Esophagus muscularis mucosa (tissue), 4 donors: ENCODE measurements at regions not wholly inside any gene's neighbourhood (a gene's known extent, or its start where the extent isn't known, plus 50 kb on each side); places are given as distances from the start of the nearest gene placed in this dataset.

Experiments used
- DNase-seq: peaks from one replicate; pipeline ENCODE4 v3.0.0-alpha.2; 2017; ENCODE audit errors: extremely low spot score
- H3K27ac ChIP-seq, 4 donors: fragments of 200-600 bp; sonication (generic); replicated peaks in 1 of 4; 1 replicate in 3 of 4; 2 replicates in 1 of 4; pipeline ENCODE4 v1.5.1; 2016 to 2019; ENCODE audit warnings: mild to moderate bottlenecking in 1 of 4
- H3K27me3 ChIP-seq, 4 donors: fragments of 200-600 bp; sonication (generic); one replicate each; pipeline versions ENCODE4 v1.5.1 to v1.6.0; 2016 to 2019
- H3K36me3 ChIP-seq, 4 donors: fragments of 200-600 bp; sonication (generic); one replicate each; pipeline ENCODE4 v1.5.1; 2016 to 2019
- H3K4me1 ChIP-seq, 4 donors: fragments of 200-600 bp; sonication (generic); one replicate each; pipeline ENCODE4 v1.5.1; 2016 to 2019
- H3K4me3 ChIP-seq, 4 donors: fragments of 200-600 bp; sonication (generic); 1 replicate in 2 of 4; 2 replicates in 2 of 4; pipeline ENCODE4 v1.5.1; 2016 to 2019; ENCODE audit warnings: mild to moderate bottlenecking in 4 of 4, moderate library complexity in 1 of 4
- H3K9me3 ChIP-seq, 4 donors: fragments of 200-600 bp; sonication (generic); 1 replicate in 3 of 4; 2 replicates in 1 of 4; pipeline ENCODE4 v1.5.1; 2016 to 2019
- EP300 ChIP-seq: sonication (generic); formaldehyde crosslinking; IDR thresholded peaks from one replicate; pipeline ENCODE4 v1.6.1; 2017; ENCODE audit warnings: antibody characterized with exemption
- POLR2A ChIP-seq: fragments of 450-650 bp; IDR thresholded peaks from one replicate; pipeline ENCODE4 v1.6.1; 2017; ENCODE audit warnings: antibody characterized with exemption, moderate library complexity, mild to moderate bottlenecking, low read depth
- POLR2AphosphoS5 ChIP-seq, 2 donors: sonication (generic); formaldehyde crosslinking; IDR thresholded peaks; one replicate each; pipeline ENCODE4 v1.6.1; 2017; ENCODE audit warnings: antibody characterized with exemption in 2 of 2
- WGBS: methylation state at CpG from one replicate; pipeline ENCODE4 v1.1.5; 2018; 5-methylcytosine and 5-hydroxymethylcytosine counted together
- intact Hi-C: fragments of 100-400 bp; cut with DNase I; formaldehyde crosslinking; loops from one replicate; pipeline ENCODE4 v1.15.1; 2023
- TF ChIP-seq, protein P1 (sequence below), 3 experiments: fragments of 200-600 bp in 2 of 3; fragments of 450-650 bp in 1 of 3; sonication (generic) in 2 of 3; IDR thresholded peaks; one replicate each; pipeline ENCODE4 v1.5.1; 2017 to 2019; ENCODE audit warnings: antibody characterized with exemption in 3 of 3, mild to moderate bottlenecking in 2 of 3, moderate library complexity in 1 of 3

DNA sequence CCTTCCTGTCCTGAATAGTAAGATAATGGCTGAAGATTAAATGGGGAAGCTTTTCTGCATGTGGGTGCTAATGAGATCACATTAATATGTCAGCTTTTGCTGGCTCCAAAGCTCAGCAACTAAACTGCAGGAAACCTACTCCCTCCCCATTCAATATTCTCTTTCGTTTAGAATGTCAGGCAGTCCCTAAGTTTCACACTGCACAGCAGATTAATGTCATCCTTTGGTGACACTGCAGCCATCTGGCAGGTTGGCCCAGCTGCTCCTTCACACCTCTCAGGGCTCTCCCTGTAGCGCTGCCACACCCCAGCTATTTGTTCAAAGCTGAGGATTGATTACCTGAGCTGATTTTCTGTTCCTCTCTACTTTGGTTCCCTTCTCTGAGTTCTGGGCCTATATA is 110.5 kb downstream of the KDR start:
- intact Hi-C loops: no loop called here
- WGBS: 62% methylated on average over 2 of the region's 2 CpGs
- no peak for DNase-seq
- Histone ChIP-seq H3K27ac (no peak overlapping the region), H3K36me3 (no peaks in the 10 kb centered on the region), H3K4me3 (no peak overlapping the region), H3K27me3 (no peaks in the 10 kb centered on the region), H3K9me3 (no peaks in the 10 kb centered on the region), H3K4me1 (peaks cover 0 to 42% (median 21%) of the 10 kb centered on the region in 4 donors)
- TF ChIP-seq, protein P1, sequence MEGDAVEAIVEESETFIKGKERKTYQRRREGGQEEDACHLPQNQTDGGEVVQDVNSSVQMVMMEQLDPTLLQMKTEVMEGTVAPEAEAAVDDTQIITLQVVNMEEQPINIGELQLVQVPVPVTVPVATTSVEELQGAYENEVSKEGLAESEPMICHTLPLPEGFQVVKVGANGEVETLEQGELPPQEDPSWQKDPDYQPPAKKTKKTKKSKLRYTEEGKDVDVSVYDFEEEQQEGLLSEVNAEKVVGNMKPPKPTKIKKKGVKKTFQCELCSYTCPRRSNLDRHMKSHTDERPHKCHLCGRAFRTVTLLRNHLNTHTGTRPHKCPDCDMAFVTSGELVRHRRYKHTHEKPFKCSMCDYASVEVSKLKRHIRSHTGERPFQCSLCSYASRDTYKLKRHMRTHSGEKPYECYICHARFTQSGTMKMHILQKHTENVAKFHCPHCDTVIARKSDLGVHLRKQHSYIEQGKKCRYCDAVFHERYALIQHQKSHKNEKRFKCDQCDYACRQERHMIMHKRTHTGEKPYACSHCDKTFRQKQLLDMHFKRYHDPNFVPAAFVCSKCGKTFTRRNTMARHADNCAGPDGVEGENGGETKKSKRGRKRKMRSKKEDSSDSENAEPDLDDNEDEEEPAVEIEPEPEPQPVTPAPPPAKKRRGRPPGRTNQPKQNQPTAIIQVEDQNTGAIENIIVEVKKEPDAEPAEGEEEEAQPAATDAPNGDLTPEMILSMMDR (IDR thresholded peaks at IDR 0.05): no peak
- no peak for TF ChIP-seq POLR2A
- TF ChIP-seq POLR2AphosphoS5 (IDR thresholded peaks at IDR 0.05): no peak
- no peak for TF ChIP-seq EP300

DNA sequence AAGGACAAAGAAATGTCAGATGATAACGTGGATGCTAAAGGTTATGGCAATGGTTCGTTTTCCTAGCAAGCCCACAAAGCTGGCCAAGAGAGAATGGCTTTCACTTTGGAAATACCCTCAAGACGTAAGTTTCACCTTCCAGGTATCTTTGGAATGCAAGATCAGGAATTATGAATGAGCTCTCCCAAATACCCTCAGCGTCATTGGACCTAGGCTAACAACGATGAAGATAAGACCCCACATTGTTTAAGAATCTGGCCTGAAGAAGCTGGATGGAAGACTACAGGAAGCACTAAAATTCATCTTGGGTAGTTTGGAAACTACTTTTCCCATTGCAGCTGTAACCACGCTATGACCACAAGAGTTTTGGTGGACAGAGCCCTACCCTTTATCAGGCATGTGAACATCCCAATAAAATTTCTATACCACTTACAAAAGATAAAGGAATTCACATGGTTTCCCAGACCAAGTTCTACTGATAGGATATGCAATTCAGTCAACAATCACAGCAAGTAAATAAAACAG is 111.9 kb downstream of the KDR start:
- WGBS: 80% methylated on average over 6 of the region's 6 CpGs

DNA sequence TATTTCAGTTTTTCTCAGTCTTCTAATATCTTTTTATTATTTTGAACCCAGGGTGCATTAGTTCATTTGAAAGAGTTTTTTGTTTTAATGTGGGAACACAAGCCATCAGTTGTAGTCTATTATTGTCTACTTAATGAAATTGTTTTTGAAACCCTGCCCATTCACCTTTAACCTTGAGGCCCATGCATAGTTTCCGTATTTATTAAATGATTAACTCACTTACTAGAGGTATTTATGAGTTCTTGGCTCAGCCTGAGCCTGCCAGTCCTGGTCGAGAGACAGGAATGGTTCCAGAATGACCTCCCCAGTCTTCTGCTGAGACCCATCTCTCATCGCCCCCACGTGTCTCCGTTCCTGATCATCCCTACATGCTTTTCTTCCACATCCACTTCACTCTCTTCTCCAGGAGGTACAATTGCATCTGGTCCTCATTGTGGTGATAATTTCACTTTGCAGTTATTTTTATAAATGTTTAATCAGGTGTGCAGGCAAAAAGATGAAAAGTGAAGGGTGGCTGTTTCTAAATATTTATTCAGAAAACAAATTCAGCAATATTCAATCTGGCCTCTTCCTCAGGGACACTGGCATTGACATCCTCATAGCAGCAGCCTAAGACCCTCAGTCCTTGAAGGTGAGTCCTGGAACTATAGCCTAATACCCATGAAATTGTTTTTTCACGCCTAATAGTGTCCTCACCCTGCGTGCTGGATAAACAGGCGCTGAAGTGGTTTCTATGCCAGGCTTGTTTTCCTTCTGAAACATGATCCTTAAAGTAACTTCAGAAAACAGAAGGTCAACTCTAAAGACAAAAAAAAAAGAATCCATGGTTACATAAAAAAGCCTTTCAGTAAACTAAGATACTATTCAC is 112.8 kb downstream of the KDR start:
- Histone ChIP-seq H3K4me3 (no peak overlapping the region), H3K27ac (peak overlapping the region in 1 of 4 donors; percentile 43), H3K4me1 (peaks cover 0 to 42% (median 25%) of the 10 kb centered on the region in 4 donors), H3K36me3 (no peaks in the 10 kb centered on the region), H3K9me3 (no peaks in the 10 kb centered on the region), H3K27me3 (no peaks in the 10 kb centered on the region)
- intact Hi-C loops: no loop called here
- TF ChIP-seq POLR2A (no peak), EP300 (no peak), POLR2AphosphoS5 (IDR thresholded peaks at IDR 0.05) (no peak)
- TF ChIP-seq, protein P1 (IDR thresholded peaks at IDR 0.05): no peak
- 53% methylated on average over 8 of the region's 8 CpGs for WGBS
- no peak for DNase-seq

More for the DNA sequence above, 111.9 kb downstream of the KDR start:
- no peak for DNase-seq
- Histone ChIP-seq H3K9me3 (no peaks in the 10 kb centered on the region), H3K36me3 (no peaks in the 10 kb centered on the region), H3K4me3 (no peak overlapping the region), H3K27me3 (no peaks in the 10 kb centered on the region), H3K27ac (no peak overlapping the region), H3K4me1 (peaks cover 0 to 42% (median 22%) of the 10 kb centered on the region in 4 donors)
- intact Hi-C loops: no loop called here
- TF ChIP-seq POLR2AphosphoS5 (IDR thresholded peaks at IDR 0.05) (no peak), POLR2A (no peak), EP300 (no peak)
- TF ChIP-seq, protein P1 (IDR thresholded peaks at IDR 0.05): no peak

DNA sequence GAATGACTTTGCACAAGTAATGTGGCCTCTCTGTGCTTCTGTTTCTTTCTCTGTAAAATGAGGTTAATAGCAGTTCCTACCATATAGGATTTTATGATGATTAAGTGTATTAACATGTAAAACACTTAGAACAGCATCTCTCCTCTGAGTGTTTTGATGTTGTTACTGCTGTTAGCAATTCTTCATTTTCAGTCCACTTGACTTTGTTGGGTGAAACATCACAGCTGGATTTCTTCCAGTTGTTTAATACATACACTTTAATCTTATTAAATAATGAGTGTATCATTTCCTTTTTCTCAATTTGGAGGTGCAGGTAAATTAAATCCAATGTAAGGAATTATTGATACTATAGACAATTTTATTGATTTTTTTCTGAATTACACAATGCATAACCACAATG is 113.6 kb downstream of the KDR start:
- Histone ChIP-seq H3K4me1 (peaks cover 0 to 37% (median 25%) of the 10 kb centered on the region in 4 donors), H3K4me3 (no peak overlapping the region), H3K27ac (no peak overlapping the region), H3K9me3 (no peaks in the 10 kb centered on the region), H3K36me3 (no peaks in the 10 kb centered on the region), H3K27me3 (no peaks in the 10 kb centered on the region)
- DNase-seq: no peak
- TF ChIP-seq POLR2AphosphoS5 (IDR thresholded peaks at IDR 0.05) (no peak), EP300 (no peak), POLR2A (no peak)
- TF ChIP-seq, protein P1 (IDR thresholded peaks at IDR 0.05): no peak
- intact Hi-C loops: no loop called here
